Left cardiac atrium (tissue), 4 donors: ENCODE measurements at regions not wholly inside any gene's neighbourhood (a gene's known extent, or its start where the extent isn't known, plus 50 kb on each side); places are given as distances from the start of the nearest gene placed in this dataset.
"Not testable (repeated sequence)": the region's sequence is repeated elsewhere in the genome, so short reads cannot be mapped to it uniquely, and the experiment has no call there.

Experiments used
- ATAC-seq, 2 donors: fragments of 200-7000 bp; cut with Tn5 transposase; one replicate each; pipeline ENCODE4 v1.9.1; 2020; ENCODE audit warnings: mild to moderate bottlenecking in 2 of 2, moderate library complexity in 2 of 2
- DNase-seq: peaks from one replicate; pipeline ENCODE4 v3.0.0-alpha.2; 2020
- intact Hi-C, 2 donors: fragments of 100-400 bp; cut with DNase I; formaldehyde crosslinking; loops; one replicate each; pipeline versions ENCODE4 v1.14.1 to v1.15.1; 2022 to 2023
- donor health status: DM: no; HTN: yes; CAD: no.
- donor health status: DM: no; HTN: yes; CAD: no; lungs with severe emphysema.
- donor health status: DM: yes; HTN: yes; CAD: no.
- donor health status: Dilated cardiomyopathy.

GRCh38 chr4:118485801-118486314, 133.1 kb upstream of the PRSS12 start:
- ATAC-seq, intact Hi-C loops, DNase-seq: not testable (repeated sequence)

- DNase-seq, ATAC-seq, intact Hi-C loops: not testable (repeated sequence)
Measured at GRCh38 chr4:118492963-118493362, 140.2 kb upstream of the PRSS12 start.

- intact Hi-C loops, DNase-seq, ATAC-seq: not testable (repeated sequence)
Measured at GRCh38 chr4:118494437-118494836, 141.6 kb upstream of the PRSS12 start.

GRCh38 chr4:118502967-118503366, 150.2 kb upstream of the PRSS12 start:
- ATAC-seq, DNase-seq, intact Hi-C loops: not testable (repeated sequence)

- DNase-seq, intact Hi-C loops, ATAC-seq: not testable (repeated sequence)
Measured at GRCh38 chr4:118504927-118505326, 152.1 kb upstream of the PRSS12 start.

- intact Hi-C loops, ATAC-seq: not testable (repeated sequence)
Measured at GRCh38 chr4:118505491-118505890, 152.7 kb upstream of the PRSS12 start.

GRCh38 chr4:118512870-118513269, 160.1 kb upstream of the PRSS12 start:
- intact Hi-C loops, ATAC-seq, DNase-seq: not testable (repeated sequence)

More at GRCh38 chr4:118505491-118505890, 152.7 kb upstream of the PRSS12 start:
- DNase-seq: not testable (repeated sequence)

- ATAC-seq, DNase-seq, intact Hi-C loops: not testable (repeated sequence)
Measured at GRCh38 chr4:118514332-118514731, 161.5 kb upstream of the PRSS12 start.

GRCh38 chr4:118516107-118516506, 163.3 kb upstream of the PRSS12 start:
- DNase-seq, intact Hi-C loops, ATAC-seq: not testable (repeated sequence)

- ATAC-seq, DNase-seq, intact Hi-C loops: not testable (repeated sequence)
Measured at GRCh38 chr4:118530107-118530506, 155.1 kb upstream of the METTL14 start.

GRCh38 chr4:118531947-118532346, 153.2 kb upstream of the METTL14 start:
- ATAC-seq, DNase-seq, intact Hi-C loops: not testable (repeated sequence)

GRCh38 chr4:118535788-118536187, 149.4 kb upstream of the METTL14 start:
- DNase-seq, ATAC-seq: not testable (repeated sequence)
- intact Hi-C loops: loop anchor here in 1 of 2 donors (5.0 kb wide), 1 partner anchor 147 kb away; no protein-coding TSS in a partner anchor

- intact Hi-C loops: loop anchor here in 1 of 2 donors (5.0 kb wide), 1 partner anchor 143 kb away; no protein-coding TSS in a partner anchor
- DNase-seq: not testable (repeated sequence)
- ATAC-seq: peak in 1 of 2 donors; percentile 49
Measured at GRCh38 chr4:118539412-118540077, 145.6 kb upstream of the METTL14 start.

- ATAC-seq, intact Hi-C loops, DNase-seq: not testable (repeated sequence)
Measured at GRCh38 chr4:118556576-118556975, 128.6 kb upstream of the METTL14 start.

GRCh38 chr4:118557298-118557851, 127.8 kb upstream of the METTL14 start:
- ATAC-seq: no peak
- DNase-seq: no peak
- intact Hi-C loops: no loop called here

GRCh38 chr4:118558188-118558587, 127.0 kb upstream of the METTL14 start:
- DNase-seq, intact Hi-C loops, ATAC-seq: not testable (repeated sequence)

- ATAC-seq, DNase-seq, intact Hi-C loops: not testable (repeated sequence)
Measured at GRCh38 chr4:118561559-118561958, 123.6 kb upstream of the METTL14 start.

GRCh38 chr4:118566003-118566513, 119.1 kb upstream of the METTL14 start:
- DNase-seq, intact Hi-C loops: not testable (repeated sequence)
- ATAC-seq: peak; percentile 71 to 75

GRCh38 chr4:118572991-118573390, 112.2 kb upstream of the METTL14 start:
- DNase-seq, ATAC-seq, intact Hi-C loops: not testable (repeated sequence)
